GM12875 (cell line): ENCODE measurements at regions not wholly inside any gene's neighbourhood (a gene's known extent, or its start where the extent isn't known, plus 50 kb on each side); places are given as distances from the start of the nearest gene placed in this dataset.

ENCODE experiments used
- H3K4me3 ChIP-seq: one replicate; pipeline ENCODE4 v1.5.1; 2011; ENCODE audit warnings: low read depth, low read length, control low read depth
- CTCF ChIP-seq: IDR thresholded peaks from 2 replicates; pipeline ENCODE4 v1.5.1; 2011; ENCODE audit warnings: low read depth, mild to moderate bottlenecking, control low read depth, inconsistent platforms, low read length, moderate library complexity, borderline replicate concordance; ENCODE audit not compliant: insufficient read depth

DNA sequence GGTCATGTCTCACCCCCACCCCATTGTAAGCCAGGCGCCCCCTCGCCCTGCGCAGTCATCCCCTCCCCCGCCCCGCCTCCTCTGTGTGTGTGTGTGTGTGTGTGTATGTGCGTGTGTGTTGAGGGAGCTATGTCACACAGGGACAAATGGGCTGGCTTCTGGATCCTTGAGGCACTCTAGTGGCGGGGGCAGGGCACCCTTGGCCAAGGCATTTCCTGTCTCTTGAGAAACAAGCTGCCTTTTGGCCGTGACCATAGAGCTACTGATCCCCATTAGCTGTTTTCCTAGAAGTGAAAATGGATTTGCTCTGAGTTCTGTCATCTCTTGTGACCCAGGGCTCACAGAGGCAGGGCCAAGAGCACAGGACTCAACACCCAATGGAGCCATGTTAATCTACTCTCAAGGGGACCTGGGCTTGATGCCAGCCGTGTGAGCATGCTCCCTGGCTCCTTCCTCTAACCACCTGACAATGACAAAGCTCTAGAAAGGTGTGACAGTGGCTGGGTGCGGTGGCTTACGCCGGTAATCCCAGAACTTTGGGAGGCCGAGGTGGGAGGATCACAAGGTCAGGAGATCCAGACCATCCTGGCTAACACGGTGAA lies 162.5 kb upstream of the BCOR start:
- no peak for TF ChIP-seq CTCF
- H3K4me3 ChIP-seq: no peak overlapping the region

- H3K4me3 ChIP-seq: no peak overlapping the region
- TF ChIP-seq CTCF: no peak
Observed at GRCh38 chrX:40258909-40259308, 161.2 kb upstream of the BCOR start.

- TF ChIP-seq CTCF: no peak
Observed at GRCh38 chrX:40253771-40254170, 156.0 kb upstream of the BCOR start.

DNA sequence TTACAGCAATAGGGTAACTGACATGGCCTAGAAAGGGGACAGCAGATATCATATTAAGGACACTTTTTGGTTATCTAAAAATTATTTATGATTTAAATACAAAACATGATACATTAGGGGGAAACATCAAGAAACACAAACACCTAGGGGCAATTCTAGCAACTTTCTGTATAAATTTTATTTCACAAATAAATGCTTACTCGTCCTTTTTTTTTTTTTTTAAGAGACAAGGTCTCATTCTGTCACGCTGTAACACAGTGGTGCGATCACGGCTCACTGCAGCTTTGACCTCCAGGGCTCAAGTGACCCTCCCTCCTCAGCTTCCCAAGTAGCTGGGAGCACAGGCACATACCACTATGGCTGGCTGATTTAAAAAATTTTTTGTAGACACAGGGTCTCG lies 151.8 kb upstream of the BCOR start:
- no peak overlapping the region for H3K4me3 ChIP-seq

More at GRCh38 chrX:40253771-40254170, 156.0 kb upstream of the BCOR start:
- no peak overlapping the region for H3K4me3 ChIP-seq

DNA sequence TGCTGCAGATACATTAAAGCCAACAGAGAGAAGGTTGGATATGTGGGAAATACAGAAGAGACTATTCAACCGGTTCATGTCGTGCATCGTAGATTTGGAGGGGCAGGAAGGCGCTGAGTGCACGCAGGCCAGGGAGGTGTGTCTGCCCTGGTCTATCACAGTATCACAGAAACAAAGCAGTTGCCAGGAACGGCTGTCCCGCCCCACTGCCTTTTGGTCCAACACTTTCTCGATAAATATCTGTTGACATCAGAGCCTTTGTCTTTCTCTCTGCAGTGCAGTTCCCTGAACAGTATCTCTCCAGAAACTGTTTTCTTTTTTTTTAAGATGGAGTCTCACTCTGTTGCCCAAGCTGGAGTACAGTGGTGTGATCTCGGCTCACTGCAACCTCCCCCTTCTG lies 151.1 kb upstream of the BCOR start:
- H3K4me3 ChIP-seq: no peak overlapping the region
- TF ChIP-seq CTCF: no peak

More for the DNA sequence above, 151.8 kb upstream of the BCOR start:
- TF ChIP-seq CTCF: no peak

- H3K4me3 ChIP-seq: no peak overlapping the region
- no peak for TF ChIP-seq CTCF
Observed at GRCh38 chrX:40247848-40248622, 150.3 kb upstream of the BCOR start.

DNA sequence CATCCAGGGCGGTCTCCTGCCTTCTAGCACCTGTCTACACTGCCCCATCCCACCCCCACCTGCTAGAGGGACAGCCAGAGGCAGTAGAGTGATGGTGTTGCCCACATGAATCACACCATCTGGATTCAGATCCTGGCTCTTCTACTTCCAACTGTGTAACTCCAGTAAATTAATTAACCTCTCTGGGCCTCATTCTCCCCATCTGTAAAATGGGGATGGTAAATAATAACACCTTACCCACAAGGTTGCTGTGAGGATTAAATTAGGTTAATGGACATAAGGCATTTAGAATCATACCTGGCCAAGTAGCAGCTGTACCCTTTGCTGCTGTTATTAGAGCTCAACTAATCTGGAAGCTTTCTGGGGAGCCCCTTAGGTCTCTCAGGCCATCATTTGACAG lies 149.6 kb upstream of the BCOR start:
- no peak for TF ChIP-seq CTCF
- H3K4me3 ChIP-seq: no peak overlapping the region
